ENCODE measurements at regions not wholly inside any gene's neighbourhood (a gene's known extent, or its start where the extent isn't known, plus 50 kb on each side); places are given as distances from the start of the nearest gene placed in this dataset.

DNA sequence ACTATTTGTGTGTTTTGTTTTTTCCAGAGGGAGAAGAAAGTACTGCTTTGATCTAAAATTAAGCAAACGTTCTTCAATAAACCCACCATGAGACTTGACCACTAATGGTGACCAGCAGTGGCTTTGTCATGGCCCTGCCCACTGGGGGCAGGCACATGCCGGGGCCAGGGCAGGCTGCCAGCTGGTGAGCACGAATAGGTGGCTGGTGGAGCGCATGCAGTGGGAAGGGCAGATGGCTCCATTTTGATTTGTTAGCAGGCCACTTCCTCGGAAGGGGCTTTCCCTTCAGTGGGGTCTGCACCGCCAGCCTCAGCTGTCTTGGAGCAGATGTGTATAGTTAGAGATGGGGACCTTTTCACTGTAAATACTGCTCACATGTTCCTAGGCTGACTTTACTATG, 277.1 kb downstream of the SOX11 start:
- ChIA-PET POLR2A (no interaction called here), CTCF (no interaction called here)
- Histone ChIP-seq H3K4me3 (ENCODE audit: low read depth, low read length) (no peak overlapping the region), H3K27me3 (ENCODE audit: control insufficient read depth, insufficient read depth, low read length) (no peaks in the 10 kb centered on the region), H3K36me3 (ENCODE audit: control insufficient read depth, insufficient read depth, low read length) (no peaks in the 10 kb centered on the region)
- TF ChIP-seq, protein P1, sequence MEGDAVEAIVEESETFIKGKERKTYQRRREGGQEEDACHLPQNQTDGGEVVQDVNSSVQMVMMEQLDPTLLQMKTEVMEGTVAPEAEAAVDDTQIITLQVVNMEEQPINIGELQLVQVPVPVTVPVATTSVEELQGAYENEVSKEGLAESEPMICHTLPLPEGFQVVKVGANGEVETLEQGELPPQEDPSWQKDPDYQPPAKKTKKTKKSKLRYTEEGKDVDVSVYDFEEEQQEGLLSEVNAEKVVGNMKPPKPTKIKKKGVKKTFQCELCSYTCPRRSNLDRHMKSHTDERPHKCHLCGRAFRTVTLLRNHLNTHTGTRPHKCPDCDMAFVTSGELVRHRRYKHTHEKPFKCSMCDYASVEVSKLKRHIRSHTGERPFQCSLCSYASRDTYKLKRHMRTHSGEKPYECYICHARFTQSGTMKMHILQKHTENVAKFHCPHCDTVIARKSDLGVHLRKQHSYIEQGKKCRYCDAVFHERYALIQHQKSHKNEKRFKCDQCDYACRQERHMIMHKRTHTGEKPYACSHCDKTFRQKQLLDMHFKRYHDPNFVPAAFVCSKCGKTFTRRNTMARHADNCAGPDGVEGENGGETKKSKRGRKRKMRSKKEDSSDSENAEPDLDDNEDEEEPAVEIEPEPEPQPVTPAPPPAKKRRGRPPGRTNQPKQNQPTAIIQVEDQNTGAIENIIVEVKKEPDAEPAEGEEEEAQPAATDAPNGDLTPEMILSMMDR (IDR thresholded peaks at IDR 0.05; ENCODE audit: insufficient read depth, low read depth, low read length), result no peak
- no peak for DNase-seq (ENCODE audit: low read depth)

DNA sequence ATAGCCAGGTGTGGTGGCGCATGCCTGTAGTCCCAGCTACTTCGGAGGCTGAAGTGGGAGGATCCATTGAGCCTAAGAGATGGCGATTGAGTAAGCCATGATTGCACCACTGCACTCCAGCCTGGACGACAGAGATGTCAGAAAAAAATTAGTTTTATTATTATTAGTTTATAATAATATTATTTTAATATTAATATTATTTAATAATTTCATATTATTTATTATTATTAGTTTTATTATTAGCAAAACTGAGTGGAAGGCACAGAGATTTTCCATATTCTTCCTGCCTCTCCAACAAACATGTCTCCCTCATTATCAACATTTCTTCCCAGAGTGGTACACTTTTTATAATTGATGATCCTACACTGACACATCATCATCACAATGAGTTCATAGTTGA, 278.2 kb downstream of the SOX11 start:
- TF ChIP-seq, protein P1 (IDR thresholded peaks at IDR 0.05; ENCODE audit: insufficient read depth, low read depth, low read length), result no peak
- POLR2A ChIA-PET, result no interaction called here
- CTCF ChIA-PET, result no interaction called here
- Histone ChIP-seq H3K4me3 (ENCODE audit: low read depth, low read length) (no peak overlapping the region), H3K27me3 (ENCODE audit: control insufficient read depth, insufficient read depth, low read length) (no peaks in the 10 kb centered on the region), H3K36me3 (ENCODE audit: control insufficient read depth, insufficient read depth, low read length) (no peaks in the 10 kb centered on the region)
- DNase-seq (ENCODE audit: low read depth), result no peak

GRCh38 chr2:5974477-5974876, 282.3 kb downstream of the SOX11 start:
- CTCF ChIA-PET, result no interaction called here
- Histone ChIP-seq H3K36me3 (ENCODE audit: control insufficient read depth, insufficient read depth, low read length) (no peaks in the 10 kb centered on the region), H3K4me3 (ENCODE audit: low read depth, low read length) (no peak overlapping the region), H3K27me3 (ENCODE audit: control insufficient read depth, insufficient read depth, low read length) (no peaks in the 10 kb centered on the region)
- TF ChIP-seq, protein P1 (IDR thresholded peaks at IDR 0.05; ENCODE audit: insufficient read depth, low read depth, low read length), result no peak
- DNase-seq (ENCODE audit: low read depth), result no peak
- POLR2A ChIA-PET, result no interaction called here

- Histone ChIP-seq H3K27me3 (ENCODE audit: control insufficient read depth, insufficient read depth, low read length) (no peaks in the 10 kb centered on the region), H3K36me3 (ENCODE audit: control insufficient read depth, insufficient read depth, low read length) (no peaks in the 10 kb centered on the region), H3K4me3 (ENCODE audit: low read depth, low read length) (no peak overlapping the region)
- ChIA-PET POLR2A (no interaction called here), CTCF (no interaction called here)
- TF ChIP-seq, protein P1 (IDR thresholded peaks at IDR 0.05; ENCODE audit: insufficient read depth, low read depth, low read length), result no peak
- DNase-seq (ENCODE audit: low read depth), result no peak
Measured at GRCh38 chr2:5975401-5975800, 283.2 kb downstream of the SOX11 start.

GRCh38 chr2:5976531-5977065, 284.4 kb downstream of the SOX11 start:
- TF ChIP-seq, protein P1 (IDR thresholded peaks at IDR 0.05; ENCODE audit: insufficient read depth, low read depth, low read length), result no peak
- no peaks in the 10 kb centered on the region for H3K36me3 ChIP-seq (ENCODE audit: control insufficient read depth, insufficient read depth, low read length)
- no peak for DNase-seq (ENCODE audit: low read depth)
- H3K27me3 ChIP-seq (ENCODE audit: control insufficient read depth, insufficient read depth, low read length), result no peaks in the 10 kb centered on the region
- no peak overlapping the region for H3K4me3 ChIP-seq (ENCODE audit: low read depth, low read length)
- CTCF ChIA-PET, result no interaction called here
- POLR2A ChIA-PET, result no interaction called here
